NCI-H446 treated with DMSO at 0.1 percent for 48 hours (cell line): ENCODE measurements at regions not wholly inside any gene's neighbourhood (a gene's known extent, or its start where the extent isn't known, plus 50 kb on each side); places are given as distances from the start of the nearest gene placed in this dataset.

Experiments used
- DNase-seq: peaks from one replicate; lab custom pipeline; 2025; lab: John Stamatoyannopoulos, UW

- DNase-seq, result no peak
Measured at GRCh38 chr4:85260064-85260463, 214.9 kb upstream of the ARHGAP24 start.

GRCh38 chr4:85265234-85265633 is 209.7 kb upstream of the ARHGAP24 start:
- DNase-seq, result no peak

- DNase-seq, result no peak
Measured at GRCh38 chr4:85268188-85268587, 206.8 kb upstream of the ARHGAP24 start.

GRCh38 chr4:85268961-85269360 is 206.0 kb upstream of the ARHGAP24 start:
- DNase-seq, result no peak

GRCh38 chr4:85274955-85275354 is 200.0 kb upstream of the ARHGAP24 start:
- no peak for DNase-seq

- DNase-seq, result no peak
Measured at GRCh38 chr4:85280963-85281362, 194.0 kb upstream of the ARHGAP24 start.

GRCh38 chr4:85291226-85291625 is 183.7 kb upstream of the ARHGAP24 start:
- no peak for DNase-seq

- no peak for DNase-seq
Measured at GRCh38 chr4:85298037-85298436, 176.9 kb upstream of the ARHGAP24 start.

- DNase-seq, result no peak
Measured at GRCh38 chr4:85302193-85302736, 172.7 kb upstream of the ARHGAP24 start.

- DNase-seq, result no peak
Measured at GRCh38 chr4:85302756-85303155, 172.2 kb upstream of the ARHGAP24 start.

GRCh38 chr4:85318415-85318814 is 156.5 kb upstream of the ARHGAP24 start:
- no peak for DNase-seq

GRCh38 chr4:85358831-85359230 is 116.1 kb upstream of the ARHGAP24 start:
- DNase-seq, result no peak

- no peak for DNase-seq
Measured at GRCh38 chr4:85362550-85362949, 112.4 kb upstream of the ARHGAP24 start.

- no peak for DNase-seq
Measured at GRCh38 chr4:85367815-85368214, 107.1 kb upstream of the ARHGAP24 start.

- DNase-seq, result no peak
Measured at GRCh38 chr4:85368240-85368639, 106.7 kb upstream of the ARHGAP24 start.

GRCh38 chr4:85368932-85369331 is 106.0 kb upstream of the ARHGAP24 start:
- DNase-seq, result no peak

GRCh38 chr4:85369703-85370380 is 105.1 kb upstream of the ARHGAP24 start:
- no peak for DNase-seq

- DNase-seq, result peak; percentile 18
Measured at GRCh38 chr4:85370400-85371032, 104.4 kb upstream of the ARHGAP24 start.

- no peak for DNase-seq
Measured at GRCh38 chr4:85372966-85373365, 102.0 kb upstream of the ARHGAP24 start.

- DNase-seq, result no peak
Measured at GRCh38 chr4:85376285-85376684, 98.7 kb upstream of the ARHGAP24 start.

GRCh38 chr4:85381968-85382367 is 93.0 kb upstream of the ARHGAP24 start:
- DNase-seq, result no peak

GRCh38 chr4:85391071-85391470 is 83.9 kb upstream of the ARHGAP24 start:
- DNase-seq, result peak; percentile 40

GRCh38 chr4:85391589-85392410 is 83.2 kb upstream of the ARHGAP24 start:
- no peak for DNase-seq
